Duodenal mucosa (tissue), 2 donors: ENCODE measurements at regions not wholly inside any gene's neighbourhood (a gene's known extent, or its start where the extent isn't known, plus 50 kb on each side); places are given as distances from the start of the nearest gene placed in this dataset.

ENCODE experiments used
- H3K27ac ChIP-seq: one replicate; pipeline ENCODE4 v1.7.0; 2013; ENCODE audit warnings: low read depth, low read length
- H3K27me3 ChIP-seq, 2 donors: one replicate each; pipeline ENCODE4 v1.7.0; 2013; ENCODE audit warnings: low read length in 2 of 2, control low read depth in 1 of 2; ENCODE audit not compliant: insufficient read depth in 2 of 2, control insufficient read depth in 1 of 2
- H3K36me3 ChIP-seq, 2 donors: one replicate each; pipeline ENCODE4 v1.7.0; 2013; ENCODE audit warnings: low read length in 2 of 2, control low read depth in 1 of 2; ENCODE audit not compliant: insufficient read depth in 2 of 2, control insufficient read depth in 1 of 2
- H3K4me1 ChIP-seq, 2 donors: one replicate each; pipeline ENCODE4 v1.7.0; 2013; ENCODE audit warnings: low read length in 2 of 2, control low read depth in 1 of 2; ENCODE audit not compliant: insufficient read depth in 2 of 2, control insufficient read depth in 1 of 2
- H3K4me3 ChIP-seq, 2 donors: one replicate each; pipeline ENCODE4 v1.7.0; 2013; ENCODE audit warnings: low read length in 2 of 2, low read depth in 1 of 2
- H3K9ac ChIP-seq, 2 donors: one replicate each; pipeline ENCODE4 v1.7.0; 2013; ENCODE audit warnings: low read length in 2 of 2, low read depth in 1 of 2
- H3K9me3 ChIP-seq, 2 donors: one replicate each; pipeline ENCODE4 v1.7.0; 2013; ENCODE audit warnings: low read length in 2 of 2, control low read depth in 1 of 2; ENCODE audit not compliant: control insufficient read depth in 1 of 2

DNA sequence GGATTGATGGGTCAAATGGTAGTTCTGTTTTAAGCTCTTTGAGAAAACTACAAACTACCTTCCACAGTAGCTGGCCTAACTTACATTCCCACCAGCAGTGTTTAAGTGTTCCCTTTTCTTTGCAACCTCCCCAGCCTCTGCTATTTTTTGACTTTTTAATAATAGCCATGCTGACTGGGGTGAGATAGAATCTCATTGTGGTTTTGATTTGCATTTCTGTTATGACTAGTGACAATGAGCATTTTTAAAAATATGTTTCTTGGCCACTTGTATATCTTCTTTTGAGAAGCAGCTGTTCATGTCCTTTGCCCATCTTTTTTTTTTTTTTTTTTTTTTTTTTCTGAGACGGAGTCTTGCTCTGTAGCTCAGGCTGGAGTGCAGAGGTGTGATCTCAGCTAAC, 155.2 kb upstream of the BMPER start:
- Histone ChIP-seq H3K9me3 (no peaks in the 10 kb centered on the region), H3K36me3 (no peaks in the 10 kb centered on the region), H3K9ac (no peak overlapping the region), H3K4me1 (peaks cover 0 to 6% of the 10 kb centered on the region in 2 donors), H3K4me3 (no peak overlapping the region), H3K27ac (no peak overlapping the region), H3K27me3 (no peaks in the 10 kb centered on the region)

DNA sequence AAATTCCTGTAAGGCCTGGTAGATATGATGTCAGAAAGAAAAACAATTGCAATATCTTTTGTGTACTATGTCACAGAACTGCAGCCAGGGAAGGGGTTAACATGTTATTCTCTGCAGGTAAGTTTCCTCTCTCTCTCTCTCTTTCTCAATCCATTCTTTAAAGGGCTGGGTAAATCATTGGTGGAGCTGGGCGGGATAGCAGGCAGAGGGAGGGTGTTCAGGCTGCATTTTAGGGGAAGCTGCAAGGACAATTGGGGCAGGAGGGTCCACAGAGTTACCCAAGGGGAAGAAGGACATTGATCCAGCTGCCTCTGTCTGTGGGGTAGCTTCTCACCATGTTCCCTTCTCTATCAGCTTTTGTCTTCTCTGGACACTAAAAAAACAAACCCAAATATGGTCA, 153.9 kb upstream of the BMPER start:
- H3K9ac ChIP-seq = no peak overlapping the region
- H3K27me3 ChIP-seq = no peaks in the 10 kb centered on the region
- H3K36me3 ChIP-seq = no peaks in the 10 kb centered on the region
- no peaks in the 10 kb centered on the region for H3K9me3 ChIP-seq
- no peak overlapping the region for H3K27ac ChIP-seq
- H3K4me1 ChIP-seq = peaks cover 0 to 6% of the 10 kb centered on the region in 2 donors
- H3K4me3 ChIP-seq = no peak overlapping the region

DNA sequence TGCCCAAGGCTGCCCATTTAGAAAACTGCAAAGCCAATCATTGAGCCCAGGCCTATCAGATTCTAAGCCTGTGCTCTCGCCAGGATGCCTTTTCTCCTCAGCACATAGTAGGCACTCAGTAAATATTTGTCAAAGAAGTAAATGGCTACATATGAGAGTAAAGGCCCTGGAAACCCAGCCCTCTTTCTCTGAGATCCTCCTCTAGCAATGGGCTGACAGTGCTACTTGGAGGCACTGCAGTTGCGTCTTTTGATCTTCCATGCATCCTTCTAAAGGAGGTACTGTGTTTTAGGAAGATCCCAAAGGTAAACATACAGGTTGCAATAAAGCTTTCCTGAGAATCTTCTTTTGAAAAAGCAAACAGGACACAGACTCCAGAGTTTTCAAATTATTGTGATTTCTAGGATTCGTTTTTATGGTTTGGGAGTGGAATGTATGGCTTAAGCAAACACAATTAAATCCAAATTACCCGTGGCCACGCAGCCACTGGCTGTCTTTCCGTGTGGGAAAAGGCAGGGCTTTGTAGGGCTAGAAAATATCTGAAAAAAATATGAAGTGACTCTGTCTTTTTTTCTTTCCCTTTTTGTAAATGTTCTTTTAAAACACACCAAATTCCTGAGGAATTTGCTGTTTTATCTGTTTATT, 151.3 kb upstream of the BMPER start:
- peaks cover 0 to 6% of the 10 kb centered on the region in 2 donors for H3K4me1 ChIP-seq
- H3K4me3 ChIP-seq = no peak overlapping the region
- no peaks in the 10 kb centered on the region for H3K9me3 ChIP-seq
- no peak overlapping the region for H3K27ac ChIP-seq
- no peaks in the 10 kb centered on the region for H3K27me3 ChIP-seq
- H3K36me3 ChIP-seq = no peaks in the 10 kb centered on the region
- no peak overlapping the region for H3K9ac ChIP-seq

DNA sequence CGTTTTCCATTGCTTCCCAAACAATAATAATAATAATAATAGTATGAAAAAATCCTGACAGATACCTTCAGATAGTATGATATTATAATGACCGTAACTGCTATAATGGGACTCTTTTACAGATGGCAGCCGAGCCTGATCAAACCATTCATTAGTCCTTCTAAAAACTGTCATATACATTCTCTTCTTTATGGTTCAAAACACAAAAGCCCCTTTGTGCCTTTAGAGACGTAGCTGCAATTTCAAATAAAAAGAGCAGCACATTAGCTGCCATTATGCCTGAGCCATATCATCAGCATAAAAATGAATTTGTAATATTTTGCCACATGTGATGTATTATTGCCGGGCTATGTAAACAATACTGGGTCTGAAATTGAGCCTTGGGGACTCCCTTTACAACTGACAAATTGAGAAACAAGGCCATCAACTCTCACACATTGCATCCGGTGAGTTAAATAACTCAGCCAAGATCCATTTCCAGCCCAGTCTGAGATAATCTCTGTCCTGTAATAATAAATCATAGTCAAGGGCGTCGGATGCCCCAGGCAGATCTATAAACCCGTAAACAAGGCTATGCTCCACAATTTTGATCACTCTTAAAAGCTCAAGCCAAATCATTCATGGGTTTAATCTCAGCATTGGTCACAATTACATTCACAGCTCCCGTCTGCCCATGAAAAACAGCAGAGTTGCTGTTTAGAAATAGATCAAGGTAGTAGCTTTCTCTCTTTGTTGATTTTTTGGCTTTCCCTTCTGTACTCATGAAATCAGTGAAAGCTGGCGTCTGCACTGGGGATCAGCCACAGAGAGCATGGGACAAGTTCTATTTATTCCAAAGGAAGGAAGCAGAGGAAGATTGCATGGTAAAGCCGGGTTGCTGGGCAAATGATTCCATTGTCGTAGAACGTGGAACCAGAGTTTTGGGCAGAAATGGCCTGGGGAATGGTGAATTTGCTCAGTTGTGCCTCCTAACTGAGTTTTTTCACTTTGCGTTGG, 150.1 kb upstream of the BMPER start:
- Histone ChIP-seq H3K36me3 (no peaks in the 10 kb centered on the region), H3K9ac (no peak overlapping the region), H3K4me1 (peaks cover 0 to 6% of the 10 kb centered on the region in 2 donors), H3K27ac (no peak overlapping the region), H3K27me3 (no peaks in the 10 kb centered on the region), H3K4me3 (no peak overlapping the region), H3K9me3 (no peaks in the 10 kb centered on the region)

DNA sequence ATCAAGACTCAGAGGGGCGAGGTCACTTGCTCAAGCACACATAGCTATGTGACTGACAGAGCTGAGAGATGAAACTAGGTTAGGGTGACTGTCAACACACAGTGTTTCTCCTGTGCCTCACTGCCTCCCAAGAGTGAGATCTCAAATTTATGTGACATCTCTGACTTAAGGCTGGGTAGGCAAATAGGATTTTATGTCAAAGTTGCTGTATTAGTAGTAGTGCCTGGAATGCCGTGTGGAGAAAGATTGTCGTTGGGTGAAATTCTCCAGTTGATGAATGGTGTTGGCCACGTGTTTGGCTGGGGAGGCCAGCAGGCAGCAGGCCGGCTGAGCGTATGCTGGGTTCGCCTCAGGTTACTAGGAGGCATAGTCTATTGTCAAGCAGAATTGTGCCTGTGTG, 148.3 kb upstream of the BMPER start:
- Histone ChIP-seq H3K4me1 (peaks cover 0 to 6% of the 10 kb centered on the region in 2 donors), H3K27me3 (no peaks in the 10 kb centered on the region), H3K9ac (no peak overlapping the region), H3K36me3 (no peaks in the 10 kb centered on the region), H3K9me3 (no peaks in the 10 kb centered on the region), H3K27ac (no peak overlapping the region), H3K4me3 (no peak overlapping the region)

DNA sequence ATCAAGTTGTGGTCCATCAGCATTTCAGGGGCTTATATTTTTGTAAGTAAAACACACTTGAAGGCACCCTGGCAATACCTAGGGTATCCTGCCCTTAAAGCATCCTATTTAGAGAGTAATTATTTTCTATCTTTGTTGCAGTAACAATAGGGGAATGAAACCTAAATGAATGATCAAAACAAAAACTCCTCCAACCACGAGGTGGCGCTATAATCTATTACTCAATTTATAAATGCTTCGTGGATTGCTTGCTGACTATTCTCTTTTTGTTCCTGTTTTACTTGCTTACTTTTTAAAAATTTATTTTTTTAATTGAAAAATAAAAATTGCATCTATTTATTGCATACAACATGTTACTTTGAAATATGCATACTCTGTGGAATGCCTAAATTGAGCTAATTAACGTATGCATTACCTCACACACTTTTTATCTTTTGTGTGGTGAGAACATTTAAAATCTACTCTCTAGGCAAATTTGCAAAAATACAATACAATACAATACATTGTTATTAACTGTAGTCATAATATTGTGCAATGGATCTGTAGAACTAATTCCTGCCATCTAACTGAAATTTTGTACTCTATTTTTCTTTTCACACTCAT, 147.7 kb upstream of the BMPER start:
- no peaks in the 10 kb centered on the region for H3K9me3 ChIP-seq
- peaks cover 0 to 6% of the 10 kb centered on the region in 2 donors for H3K4me1 ChIP-seq
- H3K4me3 ChIP-seq = no peak overlapping the region
- H3K36me3 ChIP-seq = no peaks in the 10 kb centered on the region
- no peaks in the 10 kb centered on the region for H3K27me3 ChIP-seq
- H3K9ac ChIP-seq = no peak overlapping the region
- H3K27ac ChIP-seq = no peak overlapping the region

DNA sequence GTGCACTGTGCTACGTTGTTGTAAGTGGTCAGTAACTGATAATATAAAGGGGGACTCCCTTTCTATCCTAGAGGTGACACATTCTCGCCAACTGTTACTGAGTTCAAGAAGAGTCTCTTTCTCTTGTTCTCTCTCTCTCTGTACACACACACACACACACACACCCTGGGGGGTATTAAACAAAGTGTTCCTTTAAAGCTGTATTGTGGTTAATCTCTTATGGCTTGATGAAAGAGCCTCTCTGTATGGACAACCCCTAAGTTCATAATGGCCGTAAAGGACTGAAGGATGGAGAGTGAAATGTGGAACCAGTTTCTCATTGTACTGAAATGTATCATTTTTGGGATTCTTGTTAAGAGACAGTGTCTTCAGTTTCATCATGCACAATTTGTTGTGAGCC, 145.2 kb upstream of the BMPER start:
- Histone ChIP-seq H3K36me3 (no peaks in the 10 kb centered on the region), H3K27ac (no peak overlapping the region), H3K9ac (no peak overlapping the region), H3K4me3 (no peak overlapping the region), H3K27me3 (no peaks in the 10 kb centered on the region), H3K9me3 (no peaks in the 10 kb centered on the region), H3K4me1 (peaks cover 0 to 5% of the 10 kb centered on the region in 2 donors)

DNA sequence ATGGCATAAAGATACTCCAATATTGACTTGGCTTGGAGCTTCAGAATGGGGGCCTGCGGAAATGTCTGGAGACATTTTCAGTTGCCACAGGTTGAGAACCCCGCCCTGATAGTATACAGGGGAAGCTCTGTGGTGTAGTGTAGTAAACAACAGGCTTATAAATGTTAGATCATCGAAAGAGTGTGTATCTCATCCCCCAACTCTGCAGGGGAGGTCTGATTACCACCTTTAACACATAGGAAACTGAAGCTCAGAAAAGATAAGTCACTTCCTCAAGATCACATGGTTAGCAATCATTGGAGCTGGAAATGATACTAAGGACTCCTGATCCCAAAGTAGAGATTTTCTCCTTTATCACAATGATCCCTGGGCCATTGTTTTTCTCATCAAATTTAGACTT, 144.5 kb upstream of the BMPER start:
- Histone ChIP-seq H3K4me1 (peaks cover 0 to 5% of the 10 kb centered on the region in 2 donors), H3K27ac (no peak overlapping the region), H3K9me3 (no peaks in the 10 kb centered on the region)

DNA sequence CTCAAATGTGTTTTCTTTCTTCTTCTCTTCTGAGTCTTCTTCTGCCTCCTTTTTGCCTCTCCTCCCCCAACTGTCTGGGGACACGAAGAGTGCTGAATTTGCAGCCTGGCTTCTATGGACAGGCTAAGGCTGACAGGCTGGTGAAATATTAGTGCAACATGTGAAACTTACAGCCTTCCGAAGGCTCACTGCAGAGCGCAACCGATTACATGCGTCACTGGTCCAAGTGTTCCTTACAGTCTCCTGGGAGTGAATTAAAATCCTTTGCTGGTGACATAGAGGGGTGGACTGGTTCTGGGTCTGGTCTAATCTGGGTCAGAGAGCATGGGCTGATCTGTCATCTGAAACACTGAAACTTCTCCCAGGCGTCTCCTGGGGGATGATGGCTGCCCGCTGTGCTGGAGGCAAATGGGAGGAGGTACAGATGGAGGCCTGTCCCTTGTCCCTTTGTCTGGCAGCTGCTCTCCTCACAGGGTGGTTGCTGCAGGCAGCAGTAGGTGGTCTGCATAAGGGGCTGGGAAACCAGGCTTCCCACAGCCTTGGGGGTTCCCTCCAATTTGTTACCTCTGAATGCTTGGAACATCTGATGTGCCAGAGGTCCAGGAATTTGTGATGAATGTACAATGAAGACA, 143.8 kb upstream of the BMPER start:
- no peak overlapping the region for H3K4me3 ChIP-seq

More for the DNA sequence above, 144.5 kb upstream of the BMPER start:
- Histone ChIP-seq H3K36me3 (no peaks in the 10 kb centered on the region), H3K27me3 (no peaks in the 10 kb centered on the region), H3K9ac (no peak overlapping the region), H3K4me3 (no peak overlapping the region)

More for the DNA sequence above, 143.8 kb upstream of the BMPER start:
- Histone ChIP-seq H3K27me3 (no peaks in the 10 kb centered on the region), H3K27ac (no peak overlapping the region), H3K36me3 (no peaks in the 10 kb centered on the region), H3K9ac (no peak overlapping the region), H3K4me1 (peaks cover 0 to 5% of the 10 kb centered on the region in 2 donors), H3K9me3 (no peaks in the 10 kb centered on the region)
